SU-DHL-6 (cell line): ENCODE measurements at regions not wholly inside any gene's neighbourhood (a gene's known extent, or its start where the extent isn't known, plus 50 kb on each side); places are given as distances from the start of the nearest gene placed in this dataset.

Experiments
- H2AFZ ChIP-seq: fragments of 200-600 bp; sonication (generic); 2 replicates; pipeline ENCODE4 v1.6.1; 2014; ENCODE audit warnings: low read depth, mild to moderate bottlenecking, moderate library complexity, mixed read lengths, antibody characterized with exemption, low read length; ENCODE audit not compliant: severe bottlenecking
- H3F3A ChIP-seq: fragments of 200-600 bp; shearing (Covaris generic); 2 replicates; pipeline ENCODE4 v1.6.0; 2016; ENCODE audit warnings: antibody characterized with exemption, mild to moderate bottlenecking; ENCODE audit not compliant: insufficient read depth
- H3K27ac ChIP-seq: fragments of 200-600 bp; sonication (generic); 2 replicates; pipeline ENCODE4 v1.5.1; 2016; ENCODE audit warnings: low read depth, mild to moderate bottlenecking, low read length, moderate library complexity, mixed read lengths
- H3K27me3 ChIP-seq: fragments of 200-600 bp; sonication (generic), shearing (Covaris generic); 2 replicates; pipeline ENCODE4 v1.6.0; 2014; ENCODE audit warnings: mild to moderate bottlenecking, low read length
- H3K36me3 ChIP-seq: fragments of 200-600 bp; sonication (generic); 2 replicates; pipeline ENCODE4 v1.6.1; 2014; ENCODE audit warnings: mild to moderate bottlenecking, low read length, mixed read lengths
- H3K4me2 ChIP-seq: fragments of 300-600, 200-600 bp; shearing (Covaris generic), sonication (generic); 2 replicates; pipeline ENCODE4 v1.6.0; 2014; ENCODE audit warnings: low read length, low read depth, mild to moderate bottlenecking; ENCODE audit not compliant: poor library complexity, severe bottlenecking
- H3K4me3 ChIP-seq: fragments of 200-600 bp; sonication (generic); 2 replicates; pipeline ENCODE4 v1.5.1; 2014; ENCODE audit warnings: antibody characterized with exemption, low read length, mild to moderate bottlenecking, mixed read lengths; ENCODE audit not compliant: insufficient read depth, poor library complexity, severe bottlenecking
- H3K79me2 ChIP-seq: fragments of 200-600 bp; sonication (generic); 2 replicates; pipeline ENCODE4 v1.6.1; 2014; ENCODE audit warnings: mild to moderate bottlenecking, low read length, moderate library complexity; ENCODE audit not compliant: insufficient read depth
- H3K9ac ChIP-seq: fragments of 200-600 bp; sonication (generic); 2 replicates; pipeline ENCODE4 v1.7.0; 2014; ENCODE audit warnings: mild to moderate bottlenecking, low read length
- H3K9me2 ChIP-seq: fragments of 200-600 bp; sonication (generic); replicated peaks from 2 replicates; pipeline ENCODE4 v1.6.1; 2014; ENCODE audit warnings: low read length; ENCODE audit not compliant: insufficient read depth
- H3K9me3 ChIP-seq: fragments of 200-600 bp; sonication (generic); 2 replicates; pipeline ENCODE4 v1.6.1; 2014; ENCODE audit warnings: low read length, mixed read lengths; ENCODE audit not compliant: insufficient read depth
- H4K20me1 ChIP-seq: fragments of 200-600 bp; sonication (generic); 2 replicates; pipeline ENCODE4 v1.6.1; 2014; ENCODE audit warnings: low read depth, mild to moderate bottlenecking, antibody characterized with exemption, low read length, moderate library complexity, mixed read lengths
- EZH2phosphoT487 ChIP-seq: fragments of 200-600 bp; sonication (generic), shearing (Covaris generic); conservative IDR thresholded peaks from 2 replicates; pipeline ENCODE4 v1.6.1; 2018; ENCODE audit warnings: mild to moderate bottlenecking, antibody characterized with exemption, low read length, moderate library complexity, mixed read lengths
- TF ChIP-seq, protein P1 (sequence below): fragments of 200-600 bp; sonication (generic); IDR thresholded peaks from one replicate; pipeline ENCODE4 v1.5.1; 2017; ENCODE audit warnings: antibody characterized with exemption, mild to moderate bottlenecking, low read length, moderate library complexity; ENCODE audit not compliant: insufficient read depth, poor library complexity, severe bottlenecking

GRCh38 chr15:55016225-55016624 lies 180.5 kb downstream of the RSL24D1 start:
- Histone ChIP-seq H3K4me3 (no peak overlapping the region), H3F3A (no peaks in the 10 kb centered on the region), H3K9me2 (no peaks in the 10 kb centered on the region), H3K4me2 (no peak overlapping the region), H3K27me3 (no peaks in the 10 kb centered on the region), H3K27ac (no peak overlapping the region), H2AFZ (no peak overlapping the region), H4K20me1 (no peaks in the 10 kb centered on the region), H3K9me3 (no peaks in the 10 kb centered on the region), H3K36me3 (no peaks in the 10 kb centered on the region), H3K79me2 (no peaks in the 10 kb centered on the region), H3K9ac (no peak overlapping the region)
- TF ChIP-seq, protein P1, sequence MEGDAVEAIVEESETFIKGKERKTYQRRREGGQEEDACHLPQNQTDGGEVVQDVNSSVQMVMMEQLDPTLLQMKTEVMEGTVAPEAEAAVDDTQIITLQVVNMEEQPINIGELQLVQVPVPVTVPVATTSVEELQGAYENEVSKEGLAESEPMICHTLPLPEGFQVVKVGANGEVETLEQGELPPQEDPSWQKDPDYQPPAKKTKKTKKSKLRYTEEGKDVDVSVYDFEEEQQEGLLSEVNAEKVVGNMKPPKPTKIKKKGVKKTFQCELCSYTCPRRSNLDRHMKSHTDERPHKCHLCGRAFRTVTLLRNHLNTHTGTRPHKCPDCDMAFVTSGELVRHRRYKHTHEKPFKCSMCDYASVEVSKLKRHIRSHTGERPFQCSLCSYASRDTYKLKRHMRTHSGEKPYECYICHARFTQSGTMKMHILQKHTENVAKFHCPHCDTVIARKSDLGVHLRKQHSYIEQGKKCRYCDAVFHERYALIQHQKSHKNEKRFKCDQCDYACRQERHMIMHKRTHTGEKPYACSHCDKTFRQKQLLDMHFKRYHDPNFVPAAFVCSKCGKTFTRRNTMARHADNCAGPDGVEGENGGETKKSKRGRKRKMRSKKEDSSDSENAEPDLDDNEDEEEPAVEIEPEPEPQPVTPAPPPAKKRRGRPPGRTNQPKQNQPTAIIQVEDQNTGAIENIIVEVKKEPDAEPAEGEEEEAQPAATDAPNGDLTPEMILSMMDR, result no peak

DNA sequence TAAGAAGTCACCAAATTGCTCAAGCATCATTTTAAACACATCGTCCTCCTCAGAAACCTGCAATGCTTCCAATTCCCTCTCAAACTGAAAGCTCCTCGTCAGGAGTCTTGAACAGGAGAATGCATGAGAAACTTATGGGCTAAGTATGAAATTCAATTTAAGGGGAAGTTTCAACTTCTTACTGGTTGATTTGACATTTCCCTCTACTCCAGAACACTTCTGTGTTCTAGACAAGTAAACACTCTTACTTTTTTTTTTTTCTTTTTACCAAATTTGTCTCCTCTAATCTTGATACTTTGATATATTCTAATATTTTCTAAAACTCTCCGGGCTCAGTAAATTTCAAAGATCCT lies 181.7 kb downstream of the RSL24D1 start:
- no peaks in the 10 kb centered on the region for H3F3A ChIP-seq
- no peak overlapping the region for H2AFZ ChIP-seq
- no peak overlapping the region for H3K9ac ChIP-seq
- H3K9me2 ChIP-seq, result no peaks in the 10 kb centered on the region
- no peaks in the 10 kb centered on the region for H3K36me3 ChIP-seq
- no peaks in the 10 kb centered on the region for H3K79me2 ChIP-seq
- H3K4me3 ChIP-seq, result no peak overlapping the region
- no peak for TF ChIP-seq EZH2phosphoT487
- TF ChIP-seq, protein P1, result no peak
- H3K27me3 ChIP-seq, result no peaks in the 10 kb centered on the region
- no peaks in the 10 kb centered on the region for H3K9me3 ChIP-seq
- no peaks in the 10 kb centered on the region for H4K20me1 ChIP-seq
- H3K4me2 ChIP-seq, result no peak overlapping the region
- H3K27ac ChIP-seq, result no peak overlapping the region

DNA sequence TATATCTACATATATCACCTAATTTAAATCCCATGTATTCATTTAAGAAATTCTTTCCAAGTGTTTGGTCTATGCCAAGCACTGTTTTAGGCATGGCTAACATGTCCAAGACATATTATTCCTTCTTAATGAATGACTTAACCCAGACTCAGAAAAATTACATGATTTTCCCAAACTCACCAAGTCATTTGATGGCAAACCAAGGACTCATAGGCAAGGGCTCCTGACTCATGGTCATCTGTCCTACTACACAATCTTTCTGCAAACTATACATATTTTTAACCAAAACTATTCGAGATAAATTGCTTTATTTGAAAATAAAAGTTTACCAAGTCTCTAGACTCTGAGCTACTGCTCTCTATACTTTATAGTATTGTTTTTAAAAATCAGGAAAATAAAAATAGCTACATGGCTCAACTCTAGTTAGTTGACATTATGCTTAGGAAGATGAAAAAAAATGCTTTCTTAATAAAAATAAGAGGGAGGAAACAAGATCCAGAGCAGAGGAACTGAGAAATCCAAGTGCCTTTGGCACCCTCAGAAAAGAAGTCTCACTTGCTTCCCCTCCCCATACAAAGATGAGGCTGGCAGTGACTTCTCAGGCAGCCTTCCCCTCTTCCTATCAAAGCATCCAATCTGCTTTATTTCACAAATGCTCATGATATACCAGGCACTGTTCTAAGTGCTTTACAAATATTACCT lies 182.2 kb downstream of the RSL24D1 start:
- Histone ChIP-seq H2AFZ (no peak overlapping the region), H3K4me2 (no peak overlapping the region), H3K27me3 (no peaks in the 10 kb centered on the region), H3K9me2 (no peaks in the 10 kb centered on the region), H3K27ac (no peak overlapping the region), H3K4me3 (no peak overlapping the region), H3F3A (no peaks in the 10 kb centered on the region), H4K20me1 (no peaks in the 10 kb centered on the region), H3K9ac (no peak overlapping the region), H3K9me3 (no peaks in the 10 kb centered on the region), H3K79me2 (no peaks in the 10 kb centered on the region), H3K36me3 (no peaks in the 10 kb centered on the region)
- no peak for TF ChIP-seq EZH2phosphoT487
- TF ChIP-seq, protein P1, result no peak
